ENCODE measurements at regions not wholly inside any gene's neighbourhood (a gene's known extent, or its start where the extent isn't known, plus 50 kb on each side); places are given as distances from the start of the nearest gene placed in this dataset.

- WGBS (ENCODE audit: extremely low coverage, insufficient coverage, insufficient read length) = no CpG with 5 or more reads among the region's 6 CpGs
- no peak overlapping the region for H2BK12ac ChIP-seq (ENCODE audit: low read length)
Observed at GRCh38 chr1:117802531-117803257, 126.7 kb downstream of the GDAP2 start.

DNA sequence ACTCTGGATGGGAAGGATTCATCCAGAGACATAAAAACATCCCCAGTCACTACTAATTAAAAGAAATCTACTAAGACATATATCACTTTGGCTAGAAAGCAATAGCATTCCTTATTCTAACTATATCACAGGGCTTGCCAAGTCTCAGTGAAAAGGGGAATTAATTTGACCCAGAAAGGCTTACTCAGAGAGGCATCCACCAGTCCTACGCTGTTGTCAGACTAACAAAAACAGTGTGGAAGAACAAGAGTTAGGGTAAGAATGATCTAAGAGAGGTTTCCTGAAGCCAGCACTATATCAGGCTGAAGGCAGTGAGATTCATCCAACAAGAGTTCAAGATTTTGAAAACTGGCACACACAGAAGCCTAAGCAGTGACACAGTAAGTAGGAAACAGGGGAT lies 126.1 kb downstream of the GDAP2 start:
- no peaks in the 10 kb centered on the region for H3K27me3 ChIP-seq (ENCODE audit: insufficient read depth, low read length)
- H3K4me3 ChIP-seq (ENCODE audit: low read depth, low read length) = no peak overlapping the region
- H2AK5ac ChIP-seq (ENCODE audit: low read length) = no peak overlapping the region
- H4K12ac ChIP-seq (ENCODE audit: low read depth, low read length) = no peak overlapping the region
- no peak overlapping the region for H2BK5ac ChIP-seq (ENCODE audit: low read depth, low read length, poor library complexity)
- H3K79me2 ChIP-seq (ENCODE audit: control insufficient read depth, insufficient read depth, low read length, poor library complexity) = no peaks in the 10 kb centered on the region
- no peak overlapping the region for H2BK120ac ChIP-seq (ENCODE audit: insufficient read depth, low read length, poor library complexity)
- no peak overlapping the region for H3K27ac ChIP-seq (ENCODE audit: low read depth, low read length)
- WGBS (ENCODE audit: extremely low coverage, insufficient coverage, insufficient read length) = no CpG with 5 or more reads among the region's 1 CpG
- no peak overlapping the region for H3K4ac ChIP-seq (ENCODE audit: low read depth, low read length)
- no peak overlapping the region for H3K9ac ChIP-seq (ENCODE audit: low read length)
- H3K4me2 ChIP-seq (ENCODE audit: low read length) = no peak overlapping the region
- peaks cover 0 to under 1% of the 10 kb centered on the region in 2 experiments for H3K4me1 ChIP-seq (ENCODE audit: control insufficient read depth in 1 of 2, insufficient read depth in 2 of 2, low read length in 2 of 2)
- no peak overlapping the region for H4K8ac ChIP-seq (ENCODE audit: low read depth, low read length)
- H4K91ac ChIP-seq (ENCODE audit: low read depth, low read length) = no peak overlapping the region
- H2AFZ ChIP-seq (ENCODE audit: insufficient read depth, low read length, poor library complexity) = no peak overlapping the region
- no peak for DNase-seq
- H3K18ac ChIP-seq (ENCODE audit: low read length) = no peak overlapping the region
- H3K23ac ChIP-seq (ENCODE audit: low read length) = no peak overlapping the region
- H3K9me3 ChIP-seq (ENCODE audit: insufficient read depth, low read depth, low read length) = no peaks in the 10 kb centered on the region
- no peaks in the 10 kb centered on the region for H3K79me1 ChIP-seq (ENCODE audit: low read length)
- no peak overlapping the region for H3K14ac ChIP-seq (ENCODE audit: low read length)
- H3K36me3 ChIP-seq (ENCODE audit: control insufficient read depth in 1 of 2, insufficient read depth in 2 of 2, low read length in 2 of 2) = no peaks in the 10 kb centered on the region
- no peak overlapping the region for H2BK12ac ChIP-seq (ENCODE audit: low read length)

More at GRCh38 chr1:117802531-117803257, 126.7 kb downstream of the GDAP2 start:
- Histone ChIP-seq H3K4me1 (ENCODE audit: control insufficient read depth in 1 of 2, insufficient read depth in 2 of 2, low read length in 2 of 2) (peaks cover 0 to 3% of the 10 kb centered on the region in 2 experiments), H4K8ac (ENCODE audit: low read depth, low read length) (no peak overlapping the region), H3K27ac (ENCODE audit: low read depth, low read length) (no peak overlapping the region), H3K79me1 (ENCODE audit: low read length) (no peaks in the 10 kb centered on the region), H3K4ac (ENCODE audit: low read depth, low read length) (no peak overlapping the region), H2AFZ (ENCODE audit: insufficient read depth, low read length, poor library complexity) (no peak overlapping the region), H2BK120ac (ENCODE audit: insufficient read depth, low read length, poor library complexity) (no peak overlapping the region), H3K27me3 (ENCODE audit: insufficient read depth, low read length) (no peaks in the 10 kb centered on the region), H3K36me3 (ENCODE audit: control insufficient read depth in 1 of 2, insufficient read depth in 2 of 2, low read length in 2 of 2) (no peaks in the 10 kb centered on the region), H3K79me2 (ENCODE audit: control insufficient read depth, insufficient read depth, low read length, poor library complexity) (no peaks in the 10 kb centered on the region), H2AK5ac (ENCODE audit: low read length) (no peak overlapping the region), H3K9ac (ENCODE audit: low read length) (no peak overlapping the region), H4K91ac (ENCODE audit: low read depth, low read length) (no peak overlapping the region), H3K23ac (ENCODE audit: low read length) (no peak overlapping the region), H2BK5ac (ENCODE audit: low read depth, low read length, poor library complexity) (no peak overlapping the region), H3K4me3 (ENCODE audit: low read depth, low read length) (no peak overlapping the region), H3K14ac (ENCODE audit: low read length) (no peak overlapping the region), H3K9me3 (ENCODE audit: insufficient read depth, low read depth, low read length) (no peaks in the 10 kb centered on the region), H4K12ac (ENCODE audit: low read depth, low read length) (no peak overlapping the region), H3K18ac (ENCODE audit: low read length) (no peak overlapping the region), H3K4me2 (ENCODE audit: low read length) (no peak overlapping the region)
- DNase-seq = no peak

DNA sequence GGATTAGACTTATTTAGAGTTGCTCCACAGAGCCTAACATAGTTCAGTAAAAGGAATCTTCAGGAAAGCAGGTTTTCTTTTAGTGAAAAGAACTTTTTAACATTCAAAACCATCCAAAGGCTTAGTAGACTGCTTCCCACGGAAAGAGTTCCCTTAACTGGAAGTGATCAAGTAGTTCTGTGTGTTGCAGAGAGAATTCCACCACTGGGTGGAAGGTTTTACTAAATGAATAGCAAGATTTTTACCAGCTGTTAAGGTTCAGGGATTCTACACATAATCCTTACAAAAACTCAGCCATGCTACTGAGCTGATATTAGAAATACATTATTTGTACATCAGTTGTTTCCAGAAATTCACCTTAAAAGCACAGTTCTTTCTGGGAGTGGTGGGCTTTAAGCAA lies 119.7 kb downstream of the GDAP2 start:
- no peak overlapping the region for H3K4me3 ChIP-seq (ENCODE audit: low read depth, low read length)
- no peak overlapping the region for H3K4me2 ChIP-seq (ENCODE audit: low read length)
- H4K12ac ChIP-seq (ENCODE audit: low read depth, low read length) = no peak overlapping the region
- no CpG with 5 or more reads among the region's 1 CpG for WGBS (ENCODE audit: extremely low coverage, insufficient coverage, insufficient read length)
- H2AFZ ChIP-seq (ENCODE audit: insufficient read depth, low read length, poor library complexity) = no peak overlapping the region
- no peak overlapping the region for H3K23ac ChIP-seq (ENCODE audit: low read length)
- no peaks in the 10 kb centered on the region for H3K79me1 ChIP-seq (ENCODE audit: low read length)
- no peak overlapping the region for H2BK12ac ChIP-seq (ENCODE audit: low read length)
- H2BK5ac ChIP-seq (ENCODE audit: low read depth, low read length, poor library complexity) = no peak overlapping the region
- no peak overlapping the region for H4K8ac ChIP-seq (ENCODE audit: low read depth, low read length)
- H4K91ac ChIP-seq (ENCODE audit: low read depth, low read length) = no peak overlapping the region
- H2BK120ac ChIP-seq (ENCODE audit: insufficient read depth, low read length, poor library complexity) = no peak overlapping the region
- no peak for DNase-seq
- H3K9me3 ChIP-seq (ENCODE audit: insufficient read depth, low read depth, low read length) = no peaks in the 10 kb centered on the region
- no peak overlapping the region for H3K18ac ChIP-seq (ENCODE audit: low read length)
- no peaks in the 10 kb centered on the region for H3K36me3 ChIP-seq (ENCODE audit: control insufficient read depth in 1 of 2, insufficient read depth in 2 of 2, low read length in 2 of 2)
- no peak overlapping the region for H3K4ac ChIP-seq (ENCODE audit: low read depth, low read length)
- no peaks in the 10 kb centered on the region for H3K4me1 ChIP-seq (ENCODE audit: control insufficient read depth in 1 of 2, insufficient read depth in 2 of 2, low read length in 2 of 2)
- H2AK5ac ChIP-seq (ENCODE audit: low read length) = no peak overlapping the region
- no peak overlapping the region for H3K9ac ChIP-seq (ENCODE audit: low read length)
- H3K27ac ChIP-seq (ENCODE audit: low read depth, low read length) = no peak overlapping the region
- no peaks in the 10 kb centered on the region for H3K79me2 ChIP-seq (ENCODE audit: control insufficient read depth, insufficient read depth, low read length, poor library complexity)
- H3K27me3 ChIP-seq (ENCODE audit: insufficient read depth, low read length) = no peaks in the 10 kb centered on the region
- no peak overlapping the region for H3K14ac ChIP-seq (ENCODE audit: low read length)

GRCh38 chr1:117810553-117810952 lies 118.9 kb downstream of the GDAP2 start:
- no peak overlapping the region for H3K27ac ChIP-seq (ENCODE audit: low read depth, low read length)
- H2BK120ac ChIP-seq (ENCODE audit: insufficient read depth, low read length, poor library complexity) = no peak overlapping the region
- H2BK5ac ChIP-seq (ENCODE audit: low read depth, low read length, poor library complexity) = no peak overlapping the region
- H2BK12ac ChIP-seq (ENCODE audit: low read length) = no peak overlapping the region
- H3K4me1 ChIP-seq (ENCODE audit: control insufficient read depth in 1 of 2, insufficient read depth in 2 of 2, low read length in 2 of 2) = no peaks in the 10 kb centered on the region
- no peaks in the 10 kb centered on the region for H3K36me3 ChIP-seq (ENCODE audit: control insufficient read depth in 1 of 2, insufficient read depth in 2 of 2, low read length in 2 of 2)
- H3K18ac ChIP-seq (ENCODE audit: low read length) = no peak overlapping the region
- H3K4me2 ChIP-seq (ENCODE audit: low read length) = no peak overlapping the region
- H3K14ac ChIP-seq (ENCODE audit: low read length) = no peak overlapping the region
- H3K79me1 ChIP-seq (ENCODE audit: low read length) = no peaks in the 10 kb centered on the region
- H2AFZ ChIP-seq (ENCODE audit: insufficient read depth, low read length, poor library complexity) = no peak overlapping the region
- DNase-seq = no peak
- H3K4ac ChIP-seq (ENCODE audit: low read depth, low read length) = no peak overlapping the region
- no peak overlapping the region for H2AK5ac ChIP-seq (ENCODE audit: low read length)
- H4K8ac ChIP-seq (ENCODE audit: low read depth, low read length) = no peak overlapping the region
- no peak overlapping the region for H4K12ac ChIP-seq (ENCODE audit: low read depth, low read length)
- H4K91ac ChIP-seq (ENCODE audit: low read depth, low read length) = no peak overlapping the region
- H3K23ac ChIP-seq (ENCODE audit: low read length) = no peak overlapping the region
- no peaks in the 10 kb centered on the region for H3K79me2 ChIP-seq (ENCODE audit: control insufficient read depth, insufficient read depth, low read length, poor library complexity)
- no peak overlapping the region for H3K4me3 ChIP-seq (ENCODE audit: low read depth, low read length)
- no peak overlapping the region for H3K9ac ChIP-seq (ENCODE audit: low read length)
- H3K9me3 ChIP-seq (ENCODE audit: insufficient read depth, low read depth, low read length) = no peaks in the 10 kb centered on the region
- no CpG with 5 or more reads among the region's 3 CpGs for WGBS (ENCODE audit: extremely low coverage, insufficient coverage, insufficient read length)
- no peaks in the 10 kb centered on the region for H3K27me3 ChIP-seq (ENCODE audit: insufficient read depth, low read length)
